ENCODE measurements at regions not wholly inside any gene's neighbourhood (a gene's known extent, or its start where the extent isn't known, plus 50 kb on each side); places are given as distances from the start of the nearest gene placed in this dataset.
"Not testable (repeated sequence)": the region's sequence is repeated elsewhere in the genome, so short reads cannot be mapped to it uniquely, and the experiment has no call there.

- DNase-seq = not testable (repeated sequence)
These were observed 50.5 kb upstream of the MED13L start for GRCh38 chr12:116327992-116328391.

- no peak for DNase-seq
These were observed 54.4 kb upstream of the MED13L start for GRCh38 chr12:116331876-116332275.

GRCh38 chr12:116332705-116333380 is 55.4 kb upstream of the MED13L start:
- DNase-seq = no peak

- DNase-seq = no peak
These were observed 55.9 kb upstream of the MED13L start for GRCh38 chr12:116333402-116333801.

GRCh38 chr12:116336542-116337065 is 59.1 kb upstream of the MED13L start:
- no peak for DNase-seq

- DNase-seq = no peak
These were observed 59.8 kb upstream of the MED13L start for GRCh38 chr12:116337312-116337711.

- no peak for DNase-seq
These were observed 60.8 kb upstream of the MED13L start for GRCh38 chr12:116338064-116338846.

GRCh38 chr12:116339062-116339461 is 61.6 kb upstream of the MED13L start:
- no peak for DNase-seq

- no peak for DNase-seq
These were observed 62.4 kb upstream of the MED13L start for GRCh38 chr12:116339800-116340371.

- DNase-seq = no peak
These were observed 65.9 kb upstream of the MED13L start for GRCh38 chr12:116343331-116343884.

- no peak for DNase-seq
These were observed 68.7 kb upstream of the MED13L start for GRCh38 chr12:116346222-116346621.

GRCh38 chr12:116346741-116347140 is 69.2 kb upstream of the MED13L start:
- DNase-seq = peak; percentile 85

GRCh38 chr12:116347265-116347664 is 69.8 kb upstream of the MED13L start:
- DNase-seq = no peak

GRCh38 chr12:116352315-116352835 is 74.9 kb upstream of the MED13L start:
- DNase-seq = no peak

- DNase-seq = no peak
These were observed 76.5 kb upstream of the MED13L start for GRCh38 chr12:116353958-116354357.

- DNase-seq = no peak
These were observed 77.0 kb upstream of the MED13L start for GRCh38 chr12:116354534-116354933.

- no peak for DNase-seq
These were observed 77.7 kb upstream of the MED13L start for GRCh38 chr12:116354950-116355783.

GRCh38 chr12:116358536-116358892 is 81.0 kb upstream of the MED13L start:
- DNase-seq = no peak

GRCh38 chr12:116358893-116359761 is 81.6 kb upstream of the MED13L start:
- DNase-seq = peak; percentile 85

GRCh38 chr12:116360579-116361413 is 83.3 kb upstream of the MED13L start:
- no peak for DNase-seq
